ENCODE measurements at regions not wholly inside any gene's neighbourhood (a gene's known extent, or its start where the extent isn't known, plus 50 kb on each side); places are given as distances from the start of the nearest gene placed in this dataset.

- TF ChIP-seq POLR2AphosphoS5 (IDR thresholded peaks at IDR 0.05; ENCODE audit: insufficient read depth in 1 of 2, low read depth in 1 of 2) (no peak), CTCF (IDR thresholded peaks at IDR 0.05) (no peak), POLR2A (IDR thresholded peaks at IDR 0.05) (no peak)
These were observed 123.6 kb upstream of the GDF10 start for GRCh38 chr10:47176206-47176902.

All from vagina (tissue), 2 donors.